ENCODE measurements at regions not wholly inside any gene's neighbourhood (a gene's known extent, or its start where the extent isn't known, plus 50 kb on each side); places are given as distances from the start of the nearest gene placed in this dataset.
"Not testable (repeated sequence)": the region's sequence is repeated elsewhere in the genome, so short reads cannot be mapped to it uniquely, and the experiment has no call there.

- DNase-seq: not testable (repeated sequence)
These were observed 67.4 kb upstream of the ZNF169 start for GRCh38 chr9:94191706-94192105.

GRCh38 chr9:94198414-94198813 is 60.7 kb upstream of the ZNF169 start:
- no peak for DNase-seq

- no peak for DNase-seq
These were observed 59.3 kb upstream of the ZNF169 start for GRCh38 chr9:94199776-94200175.

- no peak for DNase-seq
These were observed 54.9 kb upstream of the ZNF169 start for GRCh38 chr9:94204174-94204573.

GRCh38 chr9:94207781-94208180 is 51.3 kb upstream of the ZNF169 start:
- DNase-seq: no peak
